Dermis blood vessel endothelial cell (primary cell): ENCODE measurements at regions not wholly inside any gene's neighbourhood (a gene's known extent, or its start where the extent isn't known, plus 50 kb on each side); places are given as distances from the start of the nearest gene placed in this dataset.

Experiments used
- DNase-seq: peaks from one replicate; pipeline ENCODE4 v3.0.0; 2010

GRCh38 chr17:79188048-79188447 is 113.4 kb downstream of the ENGASE start:
- peak; percentile 38 for DNase-seq

DNA sequence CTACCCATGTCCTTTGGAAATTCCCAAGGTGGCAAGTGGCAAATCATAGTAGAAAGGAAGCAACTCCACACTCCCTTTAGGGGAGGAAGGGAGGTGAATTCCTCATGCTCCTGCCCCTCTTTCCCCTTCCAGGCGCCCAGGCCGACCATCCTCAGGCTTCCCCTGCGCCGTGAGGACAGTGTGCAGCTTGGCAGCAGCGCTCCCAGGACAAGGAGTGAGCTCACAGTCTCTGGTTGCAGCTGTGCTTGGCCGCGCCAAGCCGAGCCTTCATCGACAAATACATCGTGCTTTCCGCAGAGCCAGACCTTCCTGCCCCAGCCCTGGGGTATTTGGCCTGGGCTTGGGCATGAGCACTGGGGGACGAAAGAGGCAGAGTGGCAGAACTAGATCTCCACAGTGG is 112.6 kb downstream of the ENGASE start:
- DNase-seq = no peak

- no peak for DNase-seq
Measured at GRCh38 chr17:79186406-79186805, 111.8 kb downstream of the ENGASE start.

DNA sequence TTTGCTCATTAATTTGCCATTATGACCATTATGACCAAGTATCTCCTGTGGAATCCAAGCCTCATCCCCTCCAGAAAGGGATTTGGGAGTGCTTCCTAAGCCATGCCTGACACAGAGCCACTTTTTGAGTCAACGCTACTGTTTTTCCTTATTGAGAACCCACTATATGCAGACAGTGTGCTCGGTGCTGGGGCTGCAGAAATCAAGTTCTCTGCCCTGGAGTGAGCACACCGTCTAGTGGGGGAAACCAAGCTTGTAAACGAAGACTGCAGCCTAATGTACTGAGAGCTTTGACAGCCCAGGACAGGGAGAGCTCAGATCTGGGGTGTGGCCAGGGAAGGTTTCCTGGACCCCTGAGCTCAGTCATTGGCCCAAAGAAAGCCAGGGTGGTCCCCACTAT is 111.0 kb downstream of the ENGASE start:
- DNase-seq = no peak

- no peak for DNase-seq
Measured at GRCh38 chr17:79184219-79184618, 109.6 kb downstream of the ENGASE start.

DNA sequence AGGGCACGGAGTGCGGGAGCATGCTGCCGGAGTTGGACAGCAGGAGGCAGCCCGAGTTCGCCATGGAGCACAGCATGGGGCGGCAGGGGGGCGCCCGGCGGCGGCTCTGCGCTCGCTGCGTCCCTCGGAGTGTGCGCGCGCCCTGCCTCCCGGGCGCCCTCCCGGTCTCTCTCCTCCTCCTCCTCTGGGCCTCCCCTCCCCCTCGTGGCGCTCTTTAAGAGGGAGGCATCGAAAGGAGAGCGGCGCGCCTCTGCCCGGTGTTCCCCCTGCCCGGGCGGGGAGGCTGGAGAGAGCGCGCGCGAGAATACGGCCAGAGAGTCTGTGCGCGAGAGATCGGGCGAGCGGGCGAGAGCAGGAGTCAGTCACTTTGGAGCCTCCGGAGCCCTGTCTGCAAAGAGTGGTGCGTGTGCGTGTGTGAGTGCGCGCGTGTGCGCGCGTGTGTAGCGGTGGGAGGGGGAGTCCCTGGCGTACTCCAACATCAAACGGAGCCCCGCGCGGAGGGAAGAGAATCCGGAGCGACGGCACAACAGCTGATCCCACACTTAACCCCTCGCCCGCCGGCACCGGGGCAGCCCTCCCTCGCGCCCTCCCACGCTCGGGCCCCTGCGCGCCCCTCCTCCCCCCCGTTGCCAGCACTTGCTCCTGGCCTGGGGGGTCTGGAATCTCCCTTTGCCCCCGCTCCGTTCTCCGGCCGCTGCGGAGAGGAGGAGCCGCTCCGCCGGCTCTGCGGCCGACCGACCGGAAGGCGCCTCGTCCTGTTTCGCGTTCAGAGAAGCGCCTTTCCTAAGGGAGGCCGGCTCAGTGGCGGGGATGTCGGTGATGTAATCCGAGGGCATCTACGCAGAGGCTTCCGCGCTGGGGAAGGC is 108.9 kb downstream of the ENGASE start:
- DNase-seq = peak; percentile 27

DNA sequence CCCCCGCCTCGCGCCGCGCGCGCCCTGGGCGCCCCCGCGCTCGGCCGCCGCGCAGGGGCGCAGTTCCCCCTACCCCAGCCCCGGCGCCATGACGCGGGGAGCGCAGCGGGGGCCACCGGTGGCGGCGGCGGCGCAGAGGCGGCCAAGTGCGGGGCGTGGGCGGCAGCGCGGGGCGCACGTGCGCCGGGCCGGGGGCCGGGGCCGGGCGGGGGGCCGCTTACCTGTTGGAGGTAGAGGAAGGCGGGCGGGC is 108.3 kb downstream of the ENGASE start:
- no peak for DNase-seq

- DNase-seq = no peak
Measured at GRCh38 chr17:79182176-79183042, 107.8 kb downstream of the ENGASE start.

GRCh38 chr17:79180358-79181005 is 105.9 kb downstream of the ENGASE start:
- no peak for DNase-seq

DNA sequence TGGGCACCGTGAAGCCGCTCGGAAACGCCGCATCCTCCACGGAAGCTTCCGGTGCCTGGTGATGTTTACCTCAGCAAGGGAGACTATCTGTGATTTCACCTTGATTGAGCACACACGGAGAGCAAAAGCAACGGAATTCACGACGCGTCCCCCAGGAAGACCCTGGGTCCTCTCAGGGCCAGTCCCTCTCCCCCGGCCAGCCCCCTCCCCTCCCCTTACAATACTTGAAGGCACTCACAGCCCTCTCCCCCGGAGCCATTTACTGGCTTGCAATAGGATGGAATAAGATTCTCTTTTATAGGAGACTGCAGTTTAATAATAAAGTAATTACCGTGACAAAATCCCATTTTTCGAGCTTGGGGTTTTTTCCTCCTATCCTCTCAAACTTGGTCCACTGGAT is 104.7 kb downstream of the ENGASE start:
- no peak for DNase-seq

DNA sequence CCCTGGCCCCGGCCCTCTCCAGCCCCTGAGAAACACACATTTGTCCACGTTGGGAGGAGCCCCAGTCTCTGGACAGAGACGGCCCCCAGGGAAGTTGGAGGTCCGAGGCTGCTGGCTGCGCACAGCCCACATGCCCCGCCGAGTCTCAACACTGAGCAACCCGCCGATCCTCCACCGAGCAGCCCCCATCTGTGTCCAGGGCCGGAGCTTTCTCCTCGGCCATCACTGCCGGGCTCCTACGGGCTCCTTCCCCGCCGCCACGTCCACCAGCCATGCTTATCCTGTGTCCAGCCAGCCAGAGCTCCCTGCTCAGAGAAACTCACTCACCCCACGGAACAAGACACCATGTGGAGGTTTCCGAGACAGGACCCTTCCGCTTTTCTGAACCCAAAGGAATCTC is 103.3 kb downstream of the ENGASE start:
- DNase-seq = no peak

DNA sequence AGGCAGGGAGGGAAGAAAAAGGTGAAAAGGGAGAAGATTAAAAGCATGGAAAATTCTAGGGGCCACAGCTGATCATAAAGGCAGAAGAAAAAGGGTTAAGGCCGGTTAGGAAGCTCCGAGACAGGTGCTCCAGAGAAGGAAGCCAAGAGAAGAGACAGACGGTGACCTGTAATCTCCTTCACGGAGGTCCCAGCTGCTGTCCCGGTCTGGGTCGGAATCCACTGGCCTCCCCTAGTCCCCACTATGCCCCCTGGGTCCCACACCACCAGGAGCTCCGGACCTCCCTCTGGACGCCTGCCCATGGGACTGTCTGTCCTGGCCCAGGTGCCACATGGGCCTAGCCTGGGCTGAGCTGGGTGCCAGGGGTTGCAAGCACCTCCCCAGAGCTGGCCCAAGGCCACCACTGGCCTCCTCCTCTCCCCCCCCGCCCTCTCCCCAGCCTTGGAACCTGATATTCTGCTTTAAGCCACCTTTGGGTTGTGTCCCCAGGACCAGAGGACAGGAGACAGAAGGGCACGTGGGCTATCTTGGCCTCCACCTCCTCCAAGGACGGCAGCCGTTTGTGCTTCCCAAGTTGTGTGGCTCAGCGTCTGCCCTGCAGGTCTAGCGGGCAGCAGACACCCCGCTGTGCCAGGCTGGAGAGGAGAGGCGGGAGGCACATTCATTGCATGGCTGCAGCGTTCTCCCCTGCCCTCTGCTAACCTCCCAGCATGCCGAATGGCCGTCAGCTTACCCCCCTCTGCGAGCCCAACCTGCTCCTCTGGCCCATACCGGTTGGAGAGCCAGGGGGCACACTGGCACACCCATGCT is 102.4 kb downstream of the ENGASE start:
- no peak for DNase-seq

DNA sequence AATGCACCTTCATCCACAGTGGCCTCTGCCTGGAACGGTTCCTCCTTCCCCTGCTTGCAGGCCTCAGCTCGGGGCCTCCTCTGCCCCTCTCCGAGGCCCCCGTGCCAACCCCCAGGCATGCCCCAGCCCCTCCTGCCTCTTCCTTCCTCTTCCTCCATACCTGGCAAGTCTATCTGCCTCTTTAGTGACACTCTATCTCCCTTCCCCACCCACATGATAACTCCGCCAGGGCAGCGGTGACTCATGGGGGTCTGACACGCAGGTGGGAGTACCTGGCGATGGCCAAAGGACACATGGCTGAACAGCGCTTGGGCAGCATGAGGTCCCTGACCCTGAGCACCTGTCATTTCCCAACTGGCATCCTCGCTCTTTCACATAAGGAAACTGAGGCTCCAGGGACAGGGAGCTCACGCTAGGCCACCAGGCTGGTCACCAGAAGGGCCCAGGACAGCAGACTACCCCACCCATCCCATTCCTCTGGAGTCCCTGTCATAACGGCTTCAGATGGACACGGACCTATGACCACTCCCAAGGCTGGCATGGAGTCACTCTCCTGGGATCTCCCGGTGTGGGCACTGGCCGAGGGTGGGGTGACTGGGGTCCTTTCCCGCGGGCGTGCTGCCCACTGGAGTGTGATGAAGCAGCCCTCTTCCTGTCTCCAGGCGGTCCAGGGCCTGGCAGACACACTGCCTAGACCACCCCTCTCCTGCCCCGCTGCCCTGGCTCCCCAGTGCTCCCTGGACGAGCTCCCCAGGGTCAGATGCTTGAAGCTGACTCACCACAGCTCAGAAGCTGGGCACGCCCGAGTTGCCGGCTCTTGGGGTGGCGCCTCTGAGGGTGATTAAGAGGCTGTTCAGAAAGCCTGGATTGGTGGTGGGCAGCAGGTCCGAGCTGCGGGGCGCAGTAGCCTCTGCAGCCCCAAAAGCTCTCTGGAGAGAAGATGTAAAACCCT is 100.6 kb downstream of the ENGASE start:
- no peak for DNase-seq

- no peak for DNase-seq
Measured at GRCh38 chr17:79174193-79174765, 99.7 kb downstream of the ENGASE start.

- no peak for DNase-seq
Measured at GRCh38 chr17:79171188-79171587, 96.6 kb downstream of the ENGASE start.

- DNase-seq = no peak
Measured at GRCh38 chr17:79169861-79170260, 95.2 kb downstream of the ENGASE start.

DNA sequence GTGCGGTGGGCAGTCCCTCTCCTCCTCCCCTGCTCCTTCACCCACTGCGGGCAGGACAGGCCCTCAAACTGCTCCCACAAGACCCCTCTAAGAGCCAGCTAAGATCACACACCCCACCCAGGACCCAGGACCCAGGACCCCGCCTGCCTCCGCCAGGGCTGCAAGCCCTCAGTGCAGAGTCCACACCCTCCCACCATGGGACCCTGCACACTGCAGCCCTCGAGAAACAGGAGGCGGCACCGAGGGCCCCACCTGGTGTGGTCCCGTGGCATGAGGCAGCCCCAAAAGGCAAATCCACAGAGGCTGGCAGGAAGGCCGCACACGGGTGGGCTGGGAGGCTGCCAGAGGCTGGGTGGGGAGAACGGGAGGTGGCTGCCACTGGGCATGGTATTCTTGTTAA is 94.7 kb downstream of the ENGASE start:
- no peak for DNase-seq

GRCh38 chr17:79168486-79169055 is 93.9 kb downstream of the ENGASE start:
- no peak for DNase-seq

DNA sequence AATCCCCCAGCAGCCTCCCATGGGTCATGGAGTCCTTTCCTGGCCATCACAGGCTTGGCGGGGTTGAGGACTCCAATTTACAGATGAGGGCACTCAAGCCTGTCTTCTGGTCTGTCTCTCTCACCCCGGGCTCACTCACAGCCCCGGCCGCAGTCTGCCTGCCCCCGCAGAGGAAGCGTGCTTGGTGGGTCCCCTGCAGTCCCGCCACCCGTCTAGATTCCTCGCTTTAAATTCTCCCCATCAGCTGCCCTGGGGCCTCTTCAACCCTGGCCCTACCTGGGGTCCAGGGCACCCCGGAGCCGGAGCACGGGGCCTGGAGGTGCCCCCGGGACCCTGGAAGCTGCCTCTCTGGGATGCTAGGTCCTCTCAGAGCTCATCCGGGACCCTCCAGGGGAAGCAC is 92.9 kb downstream of the ENGASE start:
- DNase-seq = no peak

DNA sequence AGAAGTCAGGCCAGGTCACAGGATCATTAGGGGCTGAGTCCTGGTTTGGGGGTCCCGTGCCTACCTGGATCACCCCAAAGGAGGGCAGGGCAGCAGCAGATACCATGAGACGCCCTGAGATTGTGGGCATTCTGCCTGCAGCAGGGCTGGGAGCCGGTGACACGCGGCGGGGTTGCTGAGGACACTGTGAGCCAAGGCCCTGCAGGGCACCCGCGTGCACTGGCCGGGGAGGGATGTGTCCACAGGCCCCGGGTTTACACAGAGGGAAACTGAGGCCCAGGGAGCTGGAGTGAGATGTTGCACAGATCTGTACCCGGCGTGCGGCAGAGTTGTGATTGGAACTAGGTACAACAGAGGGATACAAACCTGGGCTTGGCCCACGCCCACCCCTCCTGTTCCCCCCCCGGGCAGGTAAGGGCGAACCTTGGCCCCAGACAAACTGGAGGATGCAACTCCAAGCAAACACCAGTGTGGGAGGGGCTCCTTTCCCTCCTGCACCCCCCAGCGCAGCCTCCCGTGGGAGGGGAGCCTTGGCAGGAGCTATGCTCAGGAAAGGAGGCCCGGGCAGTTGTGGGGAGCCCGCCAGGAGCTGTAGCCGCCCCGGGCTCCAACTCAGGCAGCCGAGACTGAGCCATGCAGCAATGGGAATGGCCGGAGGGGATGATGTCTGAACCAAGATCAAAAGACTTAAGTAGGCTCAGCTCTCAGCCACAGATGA is 91.3 kb downstream of the ENGASE start:
- DNase-seq = no peak
